HFFc6 (cell line): ENCODE measurements at regions not wholly inside any gene's neighbourhood (a gene's known extent, or its start where the extent isn't known, plus 50 kb on each side); places are given as distances from the start of the nearest gene placed in this dataset.

Experiments
- DNase-seq: peaks from one replicate; pipeline ENCODE4 v3.0.0-alpha.2; 2018
- H3K27ac Mint-ChIP-seq: 2 replicates; pipeline ENCODE4 v1.8.0; 2020; ENCODE audit warnings: mild to moderate bottlenecking, mixed read lengths
- H3K27me3 Mint-ChIP-seq: 2 replicates; pipeline ENCODE4 v1.8.0; 2021; ENCODE audit warnings: mild to moderate bottlenecking, moderate library complexity, mixed read lengths; ENCODE audit not compliant: insufficient read depth
- H3K36me3 Mint-ChIP-seq: 2 replicates; pipeline ENCODE4 v1.8.0; 2021; ENCODE audit warnings: low read depth, mixed read lengths
- H3K4me1 Mint-ChIP-seq: 2 replicates; pipeline ENCODE4 v1.8.0; 2020; ENCODE audit warnings: low read depth, mixed read lengths
- H3K4me3 Mint-ChIP-seq: 2 replicates; pipeline ENCODE4 v1.8.0; 2020; ENCODE audit warnings: mild to moderate bottlenecking, moderate library complexity, mixed read lengths
- H3K9me3 Mint-ChIP-seq: 2 replicates; pipeline ENCODE4 v1.8.0; 2020; ENCODE audit warnings: mild to moderate bottlenecking, mixed read lengths
- TF ChIP-seq, protein P1 (sequence below): fragments of 200-600 bp; sonication (generic); IDR thresholded peaks from 2 replicates; pipeline ENCODE4 v1.5.0; 2021; ENCODE audit warnings: antibody characterized with exemption, mild to moderate bottlenecking

DNA sequence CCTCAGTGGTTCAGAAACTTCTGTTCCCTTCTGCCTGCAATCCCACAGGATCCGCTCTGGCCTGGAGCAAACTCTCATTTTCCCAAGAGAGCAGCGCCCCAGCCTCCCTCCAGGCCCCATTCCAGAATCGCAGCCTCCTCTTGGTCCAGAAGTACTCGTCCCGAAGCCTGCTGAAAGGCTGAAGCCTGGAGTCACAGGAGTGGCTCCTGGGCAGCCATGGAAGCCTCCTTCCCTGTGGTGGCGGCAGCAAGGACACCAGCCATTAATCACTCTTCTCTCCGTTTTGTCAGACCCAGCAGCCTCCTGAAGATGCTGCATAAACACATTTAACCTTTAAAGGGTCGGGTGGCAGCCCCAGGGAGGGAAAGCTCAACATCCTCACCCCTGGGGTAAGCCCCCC is 66.9 kb upstream of the TNRC6C start:
- H3K4me3 Mint-ChIP-seq, result no peak overlapping the region
- peaks cover 17% of the 10 kb centered on the region for H3K4me1 Mint-ChIP-seq
- no peak for DNase-seq
- peaks cover 48% of the 10 kb centered on the region for H3K27me3 Mint-ChIP-seq
- no peaks in the 10 kb centered on the region for H3K9me3 Mint-ChIP-seq
- no peak overlapping the region for H3K27ac Mint-ChIP-seq
- TF ChIP-seq, protein P1, sequence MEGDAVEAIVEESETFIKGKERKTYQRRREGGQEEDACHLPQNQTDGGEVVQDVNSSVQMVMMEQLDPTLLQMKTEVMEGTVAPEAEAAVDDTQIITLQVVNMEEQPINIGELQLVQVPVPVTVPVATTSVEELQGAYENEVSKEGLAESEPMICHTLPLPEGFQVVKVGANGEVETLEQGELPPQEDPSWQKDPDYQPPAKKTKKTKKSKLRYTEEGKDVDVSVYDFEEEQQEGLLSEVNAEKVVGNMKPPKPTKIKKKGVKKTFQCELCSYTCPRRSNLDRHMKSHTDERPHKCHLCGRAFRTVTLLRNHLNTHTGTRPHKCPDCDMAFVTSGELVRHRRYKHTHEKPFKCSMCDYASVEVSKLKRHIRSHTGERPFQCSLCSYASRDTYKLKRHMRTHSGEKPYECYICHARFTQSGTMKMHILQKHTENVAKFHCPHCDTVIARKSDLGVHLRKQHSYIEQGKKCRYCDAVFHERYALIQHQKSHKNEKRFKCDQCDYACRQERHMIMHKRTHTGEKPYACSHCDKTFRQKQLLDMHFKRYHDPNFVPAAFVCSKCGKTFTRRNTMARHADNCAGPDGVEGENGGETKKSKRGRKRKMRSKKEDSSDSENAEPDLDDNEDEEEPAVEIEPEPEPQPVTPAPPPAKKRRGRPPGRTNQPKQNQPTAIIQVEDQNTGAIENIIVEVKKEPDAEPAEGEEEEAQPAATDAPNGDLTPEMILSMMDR, result no peak
- no peaks in the 10 kb centered on the region for H3K36me3 Mint-ChIP-seq

DNA sequence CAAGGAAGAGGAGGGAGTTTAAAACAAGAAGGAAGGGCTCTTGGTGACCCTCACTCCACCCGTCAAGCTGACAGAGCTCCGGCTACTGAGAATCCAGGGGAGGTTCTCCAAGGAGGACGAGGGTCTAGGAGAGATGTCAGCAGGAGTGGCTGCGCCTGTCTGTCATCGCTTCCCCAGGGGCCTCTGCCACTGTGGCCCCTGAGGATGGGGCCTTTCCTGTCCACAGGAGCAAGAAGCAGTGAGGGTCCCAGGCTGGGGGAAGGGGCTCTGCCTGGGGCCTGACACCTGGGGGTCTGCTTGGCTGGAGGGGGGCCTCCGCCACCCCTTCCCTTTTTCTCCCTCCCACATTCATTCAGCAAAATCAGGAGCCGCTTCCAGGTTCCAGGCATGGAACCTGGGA is 66.5 kb upstream of the TNRC6C start:
- H3K4me1 Mint-ChIP-seq, result peaks cover 15% of the 10 kb centered on the region
- peaks cover 48% of the 10 kb centered on the region for H3K27me3 Mint-ChIP-seq
- H3K27ac Mint-ChIP-seq, result no peak overlapping the region
- TF ChIP-seq, protein P1, result no peak
- no peaks in the 10 kb centered on the region for H3K9me3 Mint-ChIP-seq
- no peaks in the 10 kb centered on the region for H3K36me3 Mint-ChIP-seq
- no peak overlapping the region for H3K4me3 Mint-ChIP-seq
- DNase-seq, result no peak

DNA sequence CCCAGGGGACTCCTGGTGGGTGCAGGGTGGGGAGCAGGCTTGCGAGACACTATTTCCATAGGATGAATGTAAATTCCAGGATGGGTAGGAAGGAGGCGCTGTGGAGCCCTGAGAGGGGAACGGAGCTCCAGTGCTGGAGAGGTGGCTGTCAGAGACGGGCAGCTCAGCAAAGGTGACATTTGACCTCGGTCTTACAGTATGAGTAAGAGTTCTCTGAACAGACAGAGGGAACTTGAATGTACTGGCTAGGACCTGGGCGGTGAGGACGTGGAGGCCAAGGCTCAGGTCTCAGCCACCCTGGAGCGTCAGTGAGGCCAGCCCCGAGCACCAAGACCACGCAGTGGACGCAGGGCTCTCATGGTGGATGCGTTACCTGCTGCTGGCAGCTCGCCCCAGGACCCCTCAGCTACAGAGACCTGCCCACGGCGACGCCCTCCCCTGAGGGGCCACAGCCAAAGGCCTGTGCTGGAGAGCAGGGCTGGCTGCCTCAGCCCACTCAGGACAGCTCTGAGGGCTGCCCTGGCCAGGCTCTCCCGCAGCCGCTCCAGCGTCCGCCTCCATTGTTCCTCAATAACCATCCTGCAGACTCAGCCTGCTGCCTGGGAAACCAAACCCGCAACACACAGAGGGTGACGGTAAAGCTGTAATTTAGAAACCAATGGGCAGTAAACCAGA is 65.9 kb upstream of the TNRC6C start:
- Mint-ChIP-seq H3K4me3 (no peak overlapping the region), H3K27me3 (peaks cover 45% of the 10 kb centered on the region)

DNA sequence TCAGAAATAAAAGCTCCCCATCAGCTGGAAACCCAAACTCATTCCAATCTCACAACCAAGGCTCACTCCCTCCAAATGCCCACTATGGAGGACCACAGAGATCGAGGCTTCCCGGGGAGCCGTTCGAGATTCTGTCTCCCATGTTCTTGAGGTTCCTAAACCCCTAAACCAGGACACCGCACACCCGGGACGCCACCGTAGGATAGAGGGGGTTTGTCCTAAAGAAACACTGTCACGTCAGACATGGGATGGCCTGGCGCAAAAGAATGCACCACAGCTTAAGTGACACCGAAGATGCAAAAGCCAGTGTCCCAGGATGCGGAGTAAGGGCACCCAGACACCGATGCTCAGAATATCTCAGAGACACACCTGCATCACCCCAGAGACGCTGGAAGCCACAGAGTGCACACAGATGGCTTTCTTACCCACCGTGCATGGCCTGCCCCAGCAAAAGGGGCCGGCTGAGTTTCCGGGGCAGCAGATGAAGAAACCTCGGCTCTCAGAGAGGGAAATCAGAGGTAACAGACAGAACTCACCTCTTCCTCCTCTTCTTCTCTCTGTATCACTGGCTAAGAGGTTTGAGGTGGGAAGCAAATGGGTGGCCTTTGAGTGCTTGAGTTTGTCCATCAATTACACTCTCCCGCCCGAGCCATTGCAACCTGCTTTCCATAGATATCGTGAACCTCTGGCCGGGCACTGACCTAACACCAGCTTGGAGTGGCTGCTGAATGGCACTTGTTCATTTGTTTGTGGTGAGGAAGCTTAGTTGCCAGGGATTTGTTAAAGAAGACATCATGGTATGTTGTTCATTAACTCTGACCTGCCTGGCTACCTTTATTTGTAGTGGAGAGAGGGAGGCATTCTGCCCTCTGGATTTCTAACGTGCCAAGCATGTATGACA is 65.1 kb upstream of the TNRC6C start:
- Mint-ChIP-seq H3K27me3 (peaks cover 48% of the 10 kb centered on the region), H3K9me3 (no peaks in the 10 kb centered on the region), H3K4me3 (no peak overlapping the region), H3K27ac (no peak overlapping the region), H3K4me1 (peaks cover 1% of the 10 kb centered on the region), H3K36me3 (no peaks in the 10 kb centered on the region)
- TF ChIP-seq, protein P1, result no peak
- no peak for DNase-seq

More for the DNA sequence above, 65.9 kb upstream of the TNRC6C start:
- H3K4me1 Mint-ChIP-seq, result peaks cover 9% of the 10 kb centered on the region
- DNase-seq, result no peak
- H3K9me3 Mint-ChIP-seq, result no peaks in the 10 kb centered on the region
- H3K27ac Mint-ChIP-seq, result no peak overlapping the region
- TF ChIP-seq, protein P1, result peak; percentile 62
- no peaks in the 10 kb centered on the region for H3K36me3 Mint-ChIP-seq

DNA sequence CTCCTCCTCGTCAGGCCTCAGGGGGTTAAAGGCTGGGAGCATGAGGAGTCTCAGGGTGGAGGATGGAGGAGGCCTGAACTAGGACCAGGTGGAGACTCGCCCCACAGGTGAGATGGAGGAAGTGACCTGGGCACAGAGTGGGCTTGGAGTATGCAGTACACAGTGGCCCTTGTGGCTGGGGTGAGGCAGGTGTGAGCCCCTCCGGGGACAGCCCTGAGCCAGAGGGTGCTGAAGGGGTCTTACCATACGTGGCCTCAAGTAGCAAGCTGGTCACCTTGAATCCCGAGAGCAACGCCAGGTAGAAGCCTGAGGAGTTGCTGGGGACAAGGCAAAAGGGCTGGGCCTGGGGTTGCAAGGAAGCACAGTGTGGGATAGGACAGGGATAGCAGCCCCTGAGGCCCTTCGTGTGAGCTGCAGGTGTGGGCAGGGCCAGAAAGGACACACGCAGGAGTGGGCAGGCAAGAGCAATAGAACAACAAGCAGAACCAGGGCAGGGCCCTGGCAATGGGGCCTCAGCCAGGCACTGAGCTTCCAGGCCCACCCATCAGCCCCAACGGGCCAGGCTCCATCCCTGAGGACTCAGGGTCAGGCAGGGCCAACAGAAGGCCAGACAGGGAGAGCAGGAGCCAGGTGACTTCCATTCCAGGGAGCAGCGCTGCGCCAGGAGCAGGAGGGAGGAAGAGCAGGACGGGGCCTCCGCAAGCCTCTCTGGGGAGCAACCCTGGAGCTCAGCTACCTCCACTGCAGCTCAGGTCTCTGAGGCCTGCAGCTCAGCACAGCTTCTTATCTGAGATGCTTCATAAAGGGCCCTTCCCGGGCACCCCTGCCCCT is 64.2 kb upstream of the TNRC6C start:
- H3K36me3 Mint-ChIP-seq, result no peaks in the 10 kb centered on the region
- H3K27me3 Mint-ChIP-seq, result peaks cover 42% of the 10 kb centered on the region
- TF ChIP-seq, protein P1, result no peak
- no peak for DNase-seq
- H3K4me3 Mint-ChIP-seq, result no peak overlapping the region
- H3K27ac Mint-ChIP-seq, result no peak overlapping the region
- H3K9me3 Mint-ChIP-seq, result no peaks in the 10 kb centered on the region
- no peaks in the 10 kb centered on the region for H3K4me1 Mint-ChIP-seq
